Astrocyte (in vitro differentiated cells and primary cell): ENCODE measurements at regions not wholly inside any gene's neighbourhood (a gene's known extent, or its start where the extent isn't known, plus 50 kb on each side); places are given as distances from the start of the nearest gene placed in this dataset.

Experiments
- DNase-seq: peaks from one replicate; pipeline ENCODE4 v3.0.0-alpha.2; 2010; ENCODE audit warnings: low read depth
- FAIRE-seq: peaks from 2 replicates; lab custom pipeline; 2011; peaks lifted over from hg19 to GRCh38; lab: Jason Lieb, UNC
- H2AFZ ChIP-seq: 2 replicates; pipeline ENCODE4 v1.6.0; 2012; ENCODE audit warnings: low read depth, low read length, inconsistent platforms
- H3K27ac ChIP-seq: 2 replicates; pipeline ENCODE4 v1.5.1; 2011; ENCODE audit warnings: low read depth, low read length, inconsistent platforms
- H3K27me3 ChIP-seq: 2 replicates; pipeline ENCODE4 v1.6.0; 2011; ENCODE audit warnings: low read length, inconsistent platforms; ENCODE audit not compliant: insufficient read depth
- H3K36me3 ChIP-seq: 2 replicates; pipeline ENCODE4 v1.5.1; 2011; ENCODE audit warnings: low read length, inconsistent platforms; ENCODE audit not compliant: insufficient read depth
- H3K4me1 ChIP-seq: 2 replicates; pipeline ENCODE4 v1.5.1; 2011; ENCODE audit warnings: low read length, inconsistent platforms; ENCODE audit not compliant: insufficient read depth
- H3K4me2 ChIP-seq: 2 replicates; pipeline ENCODE4 v1.6.0; 2012; ENCODE audit warnings: low read length, inconsistent platforms
- H3K4me3 ChIP-seq: 2 replicates; pipeline ENCODE4 v1.5.1; 2011; ENCODE audit warnings: low read depth, mild to moderate bottlenecking, low read length, inconsistent platforms; ENCODE audit not compliant: insufficient read depth
- H3K79me2 ChIP-seq: 2 replicates; pipeline ENCODE4 v1.6.0; 2012; ENCODE audit warnings: mild to moderate bottlenecking, low read length, inconsistent platforms; ENCODE audit not compliant: insufficient read depth
- H3K9ac ChIP-seq: 2 replicates; pipeline ENCODE4 v1.6.0; 2012; ENCODE audit warnings: mild to moderate bottlenecking, low read length, inconsistent platforms
- H3K9me3 ChIP-seq: 2 replicates; pipeline ENCODE4 v1.5.1; 2012; ENCODE audit warnings: low read depth, mild to moderate bottlenecking, low read length, inconsistent platforms; ENCODE audit not compliant: insufficient read depth
- H4K20me1 ChIP-seq: 2 replicates; pipeline ENCODE4 v1.6.0; 2012; ENCODE audit warnings: low read length, inconsistent platforms; ENCODE audit not compliant: insufficient read depth
- H3K27ac Mint-ChIP-seq: one replicate; pipeline ENCODE4 v1.8.0; 2021; ENCODE audit warnings: mild to moderate bottlenecking, mixed read lengths; ENCODE audit not compliant: unreplicated experiment
- H3K27me3 Mint-ChIP-seq: one replicate; pipeline ENCODE4 v1.8.0; 2021; ENCODE audit warnings: low read depth, mixed read lengths; ENCODE audit not compliant: unreplicated experiment
- H3K36me3 Mint-ChIP-seq: one replicate; pipeline ENCODE4 v1.8.0; 2021; ENCODE audit warnings: low read depth, mixed read lengths; ENCODE audit not compliant: unreplicated experiment
- H3K4me1 Mint-ChIP-seq: one replicate; pipeline ENCODE4 v1.8.0; 2021; ENCODE audit warnings: low read depth, mixed read lengths; ENCODE audit not compliant: unreplicated experiment
- H3K4me3 Mint-ChIP-seq: one replicate; pipeline ENCODE4 v1.8.0; 2021; ENCODE audit warnings: mild to moderate bottlenecking, moderate library complexity, mixed read lengths; ENCODE audit not compliant: unreplicated experiment
- H3K9me3 Mint-ChIP-seq: one replicate; pipeline ENCODE4 v1.8.0; 2021; ENCODE audit warnings: mild to moderate bottlenecking, mixed read lengths; ENCODE audit not compliant: unreplicated experiment
- EZH2 ChIP-seq: IDR thresholded peaks from 2 replicates; pipeline ENCODE4 v1.6.1; 2012; ENCODE audit warnings: mild to moderate bottlenecking, low read length, inconsistent platforms; ENCODE audit not compliant: insufficient read depth
- TF ChIP-seq, protein P1 (sequence below): IDR thresholded peaks from 2 replicates; pipeline ENCODE4 v1.5.1; 2011; ENCODE audit warnings: low read depth, mild to moderate bottlenecking, inconsistent platforms, low read length, moderate library complexity; ENCODE audit not compliant: insufficient read depth

- no peaks in the 10 kb centered on the region for H3K27me3 Mint-ChIP-seq
- peaks cover 4% of the 10 kb centered on the region for H3K9me3 Mint-ChIP-seq
- peak overlapping the region; percentile 55 for H3K27ac Mint-ChIP-seq
- Histone ChIP-seq H3K4me3 (no peak overlapping the region), H2AFZ (peak overlapping the region; percentile 11), H3K27me3 (no peaks in the 10 kb centered on the region), H3K9ac (no peak overlapping the region), H3K4me1 (no peaks in the 10 kb centered on the region), H3K36me3 (no peaks in the 10 kb centered on the region), H3K9me3 (no peaks in the 10 kb centered on the region), H3K27ac (no peak overlapping the region), H3K4me2 (peak overlapping the region; percentile 11), H4K20me1 (no peaks in the 10 kb centered on the region), H3K79me2 (no peaks in the 10 kb centered on the region)
- FAIRE-seq = peak; percentile 97
- DNase-seq = peak; percentile 72
- no peak overlapping the region for H3K4me3 Mint-ChIP-seq
- TF ChIP-seq EZH2 = no peak
- TF ChIP-seq, protein P1, sequence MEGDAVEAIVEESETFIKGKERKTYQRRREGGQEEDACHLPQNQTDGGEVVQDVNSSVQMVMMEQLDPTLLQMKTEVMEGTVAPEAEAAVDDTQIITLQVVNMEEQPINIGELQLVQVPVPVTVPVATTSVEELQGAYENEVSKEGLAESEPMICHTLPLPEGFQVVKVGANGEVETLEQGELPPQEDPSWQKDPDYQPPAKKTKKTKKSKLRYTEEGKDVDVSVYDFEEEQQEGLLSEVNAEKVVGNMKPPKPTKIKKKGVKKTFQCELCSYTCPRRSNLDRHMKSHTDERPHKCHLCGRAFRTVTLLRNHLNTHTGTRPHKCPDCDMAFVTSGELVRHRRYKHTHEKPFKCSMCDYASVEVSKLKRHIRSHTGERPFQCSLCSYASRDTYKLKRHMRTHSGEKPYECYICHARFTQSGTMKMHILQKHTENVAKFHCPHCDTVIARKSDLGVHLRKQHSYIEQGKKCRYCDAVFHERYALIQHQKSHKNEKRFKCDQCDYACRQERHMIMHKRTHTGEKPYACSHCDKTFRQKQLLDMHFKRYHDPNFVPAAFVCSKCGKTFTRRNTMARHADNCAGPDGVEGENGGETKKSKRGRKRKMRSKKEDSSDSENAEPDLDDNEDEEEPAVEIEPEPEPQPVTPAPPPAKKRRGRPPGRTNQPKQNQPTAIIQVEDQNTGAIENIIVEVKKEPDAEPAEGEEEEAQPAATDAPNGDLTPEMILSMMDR = no peak
- no peaks in the 10 kb centered on the region for H3K36me3 Mint-ChIP-seq
- H3K4me1 Mint-ChIP-seq = peaks cover 11% of the 10 kb centered on the region
Observed at GRCh38 chr3:107884719-107885460, 205.9 kb downstream of the CD47 start.

- Mint-ChIP-seq H3K27ac (no peak overlapping the region), H3K4me3 (no peak overlapping the region), H3K4me1 (peaks cover 11% of the 10 kb centered on the region), H3K27me3 (no peaks in the 10 kb centered on the region), H3K36me3 (no peaks in the 10 kb centered on the region), H3K9me3 (no peaks in the 10 kb centered on the region)
- DNase-seq (no peak), FAIRE-seq (no peak)
- no peaks in the 10 kb centered on the region for H3K9me3 ChIP-seq
- H3K79me2 ChIP-seq = no peaks in the 10 kb centered on the region
- no peak overlapping the region for H3K27ac ChIP-seq
- no peak overlapping the region for H3K4me2 ChIP-seq
- no peaks in the 10 kb centered on the region for H4K20me1 ChIP-seq
- TF ChIP-seq, protein P1 = no peak
- TF ChIP-seq EZH2 = no peak
- H3K36me3 ChIP-seq = no peaks in the 10 kb centered on the region
- H3K4me1 ChIP-seq = no peaks in the 10 kb centered on the region
- no peak overlapping the region for H3K9ac ChIP-seq
- no peak overlapping the region for H2AFZ ChIP-seq
- H3K4me3 ChIP-seq = no peak overlapping the region
- no peaks in the 10 kb centered on the region for H3K27me3 ChIP-seq
Observed at GRCh38 chr3:107884028-107884427, 206.8 kb downstream of the CD47 start.

DNA sequence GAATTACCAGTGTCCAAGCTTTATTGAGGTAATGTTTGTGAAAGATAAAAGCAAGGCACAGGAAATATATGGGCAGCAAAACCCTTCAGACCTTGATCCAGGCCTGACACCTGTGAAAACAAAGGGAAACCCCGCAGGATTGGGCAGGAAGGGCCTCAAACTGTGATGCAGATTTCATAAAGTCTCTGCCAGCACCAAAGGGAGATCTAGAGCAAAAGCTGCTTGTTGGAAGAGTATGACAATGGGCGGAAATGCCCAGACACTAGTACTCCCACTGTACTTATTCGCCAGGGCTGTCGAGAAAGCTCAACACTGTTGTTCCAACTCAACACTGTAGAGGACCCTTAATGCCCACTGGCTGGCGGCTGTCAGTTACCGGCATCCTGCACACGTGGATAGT lies 207.9 kb downstream of the CD47 start:
- Mint-ChIP-seq H3K9me3 (no peaks in the 10 kb centered on the region), H3K27me3 (no peaks in the 10 kb centered on the region), H3K4me1 (peaks cover 11% of the 10 kb centered on the region), H3K27ac (no peak overlapping the region), H3K4me3 (no peak overlapping the region), H3K36me3 (no peaks in the 10 kb centered on the region)
- no peak overlapping the region for H2AFZ ChIP-seq
- H3K4me1 ChIP-seq = no peaks in the 10 kb centered on the region
- H4K20me1 ChIP-seq = no peaks in the 10 kb centered on the region
- no peak overlapping the region for H3K4me3 ChIP-seq
- H3K27me3 ChIP-seq = no peaks in the 10 kb centered on the region
- H3K27ac ChIP-seq = no peak overlapping the region
- FAIRE-seq = no peak
- H3K36me3 ChIP-seq = no peaks in the 10 kb centered on the region
- no peaks in the 10 kb centered on the region for H3K9me3 ChIP-seq
- TF ChIP-seq EZH2 = no peak
- TF ChIP-seq, protein P1 = no peak
- H3K79me2 ChIP-seq = no peaks in the 10 kb centered on the region
- H3K9ac ChIP-seq = no peak overlapping the region
- DNase-seq = no peak
- no peak overlapping the region for H3K4me2 ChIP-seq
